Panc1 (cell line): ENCODE measurements at regions not wholly inside any gene's neighbourhood (a gene's known extent, or its start where the extent isn't known, plus 50 kb on each side); places are given as distances from the start of the nearest gene placed in this dataset.

Experiments used
- ATAC-seq: fragments of 200-7000 bp; cut with Tn5 transposase; 2 replicates; pipeline ENCODE4 v1.9.1; 2020; ENCODE audit warnings: mild to moderate bottlenecking, moderate library complexity
- BruUV-seq: library from RNA; stranded (reverse); fragments of 400-500 nt; replicated peaks from 2 replicates; lab custom pipeline; 2021; lab: Mats Ljungman, UMichigan
- CTCF ChIA-PET: fragments of 300-600 bp; sonication (Branson Sonifier 250); formaldehyde crosslinking; loops from one replicate; lab custom pipeline; 2022; ENCODE audit warnings: antibody characterized with exemption; lab: Charles Lee
- POLR2A ChIA-PET: fragments of 300-600 bp; sonication (Branson Sonifier 250); formaldehyde crosslinking; loops from one replicate; lab custom pipeline; 2022; ENCODE audit warnings: antibody characterized with exemption; lab: Charles Lee
- DNase-seq: peaks from one replicate; pipeline ENCODE4 v3.0.0-alpha.2; 2010; ENCODE audit warnings: low read depth, low spot score
- H3K27ac ChIP-seq: 2 replicates; pipeline ENCODE4 v1.5.1; 2011; ENCODE audit warnings: mild to moderate bottlenecking, low read length, inconsistent platforms
- H3K27me3 ChIP-seq: fragments of 200-500 bp; sonication (Bioruptor generic); 2 replicates; pipeline ENCODE4 v1.6.0; 2014; ENCODE audit warnings: low read length, inconsistent platforms; ENCODE audit not compliant: control insufficient read depth, insufficient read depth
- H3K36me3 ChIP-seq: fragments of 200-500 bp; sonication (Bioruptor generic); 2 replicates; pipeline ENCODE4 v1.5.1; 2014; ENCODE audit warnings: inconsistent platforms, mild to moderate bottlenecking, low read length, moderate library complexity; ENCODE audit not compliant: control insufficient read depth, insufficient read depth
- H3K4me1 ChIP-seq: 2 replicates; pipeline ENCODE4 v1.5.1; 2011; ENCODE audit warnings: inconsistent platforms, mild to moderate bottlenecking, low read length, moderate library complexity; ENCODE audit not compliant: control insufficient read depth, insufficient read depth
- H3K4me3 ChIP-seq, 2 experiments: 2 replicates each; pipeline ENCODE4 v1.5.1; 2011 to 2012; ENCODE audit warnings: low read depth in 2 of 2, low read length in 2 of 2, mild to moderate bottlenecking in 2 of 2, inconsistent platforms in 1 of 2, moderate library complexity in 1 of 2
- H3K9me3 ChIP-seq: fragments of 200-500 bp; sonication (Bioruptor generic); 2 replicates; pipeline ENCODE4 v1.5.1; 2014; ENCODE audit warnings: low read depth, mild to moderate bottlenecking, inconsistent platforms, low read length, moderate library complexity; ENCODE audit not compliant: control insufficient read depth, insufficient read depth
- POLR2AphosphoS5 ChIP-seq: IDR thresholded peaks from 2 replicates; pipeline ENCODE4 v1.6.1; 2012; ENCODE audit warnings: mild to moderate bottlenecking, low read depth, low read length, moderate library complexity
- SIN3A ChIP-seq: IDR thresholded peaks from 2 replicates; pipeline ENCODE4 v1.6.1; 2012; ENCODE audit warnings: low read depth, mild to moderate bottlenecking, low read length, moderate library complexity, borderline replicate concordance; ENCODE audit not compliant: insufficient read depth
- TCF7L2 ChIP-seq: IDR thresholded peaks from 2 replicates; pipeline ENCODE4 v1.6.1; 2011; ENCODE audit warnings: mild to moderate bottlenecking, low read depth, low read length, inconsistent platforms
- in situ Hi-C: cut with HindIII; loops from 2 replicates; pipeline ENCODE4 v1.10.0; 2016; ENCODE audit warnings: low sequenced_read_pairs, low pct_unique_long_range_greater_than_20kb
- intact Hi-C: fragments of 100-400 bp; cut with micrococcal nuclease; formaldehyde crosslinking; loops from one replicate; pipeline ENCODE4 v1.10.0; 2022; ENCODE audit not compliant: unreplicated experiment
- TF ChIP-seq, protein P1 (sequence below): fragments of 450-650 bp; IDR thresholded peaks from 2 replicates; pipeline ENCODE4 v1.5.1; 2017; ENCODE audit warnings: mild to moderate bottlenecking
- TF ChIP-seq, protein P2 (sequence below), 2 experiments: IDR thresholded peaks; 2 replicates each; pipeline ENCODE4 v1.6.1; 2011 to 2012; ENCODE audit warnings: low read depth in 2 of 2, control low read depth in 1 of 2, low read length in 1 of 2, mild to moderate bottlenecking in 1 of 2, moderate library complexity in 1 of 2; ENCODE audit not compliant: insufficient read depth in 1 of 2

DNA sequence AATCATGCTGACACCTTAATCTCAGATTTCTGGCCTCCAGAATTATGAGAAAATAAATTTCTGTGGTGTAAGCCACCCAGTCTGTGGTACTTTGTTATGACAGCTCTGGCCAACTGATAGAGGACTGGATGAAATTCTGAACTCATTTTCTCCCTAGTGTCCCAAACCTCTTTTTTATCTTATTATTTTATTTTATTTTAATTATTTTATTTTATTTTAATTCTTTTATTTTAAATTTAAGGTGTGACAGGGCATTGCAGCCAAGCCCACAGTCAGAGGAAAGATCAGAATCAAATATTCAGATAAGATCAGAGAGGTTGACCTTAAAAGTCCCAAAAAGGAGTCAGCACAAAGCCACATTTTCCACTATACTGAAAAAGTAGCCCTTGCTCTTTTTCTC lies 228.1 kb downstream of the TFEC start:
- CTCF ChIA-PET: no interaction called here

DNA sequence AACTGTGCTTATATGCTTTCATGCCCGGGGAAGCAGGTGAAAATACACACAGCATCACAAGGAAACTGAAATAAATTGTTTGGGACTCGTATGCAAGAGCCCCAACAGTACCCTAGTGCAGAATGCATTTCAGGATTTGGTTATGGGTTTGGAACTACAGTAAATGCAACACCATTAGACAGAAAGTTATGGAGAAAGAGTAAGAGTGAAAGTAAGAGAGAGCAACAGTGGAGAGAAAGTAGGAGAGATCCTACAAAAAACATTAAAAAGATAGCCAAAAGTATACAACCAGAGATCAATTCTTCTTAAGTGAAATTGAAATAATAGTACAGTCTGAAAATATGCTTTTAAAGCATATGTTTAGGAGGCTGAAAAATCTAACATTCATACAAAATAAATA lies 231.1 kb downstream of the TFEC start:
- POLR2A ChIA-PET: no interaction called here
- BruUV-seq: no TSS peak
- CTCF ChIA-PET: no interaction called here
- DNase-seq (no peak), ATAC-seq (no peak)
- Histone ChIP-seq H3K27ac (no peak overlapping the region), H3K27me3 (no peaks in the 10 kb centered on the region; the same call in 1 of the 2 replicates), H3K4me3 (no peak overlapping the region), H3K36me3 (no peaks in the 10 kb centered on the region), H3K9me3 (no peaks in the 10 kb centered on the region), H3K4me1 (no peaks in the 10 kb centered on the region)
- in situ Hi-C loops: no loop called here
- TF ChIP-seq, protein P1, sequence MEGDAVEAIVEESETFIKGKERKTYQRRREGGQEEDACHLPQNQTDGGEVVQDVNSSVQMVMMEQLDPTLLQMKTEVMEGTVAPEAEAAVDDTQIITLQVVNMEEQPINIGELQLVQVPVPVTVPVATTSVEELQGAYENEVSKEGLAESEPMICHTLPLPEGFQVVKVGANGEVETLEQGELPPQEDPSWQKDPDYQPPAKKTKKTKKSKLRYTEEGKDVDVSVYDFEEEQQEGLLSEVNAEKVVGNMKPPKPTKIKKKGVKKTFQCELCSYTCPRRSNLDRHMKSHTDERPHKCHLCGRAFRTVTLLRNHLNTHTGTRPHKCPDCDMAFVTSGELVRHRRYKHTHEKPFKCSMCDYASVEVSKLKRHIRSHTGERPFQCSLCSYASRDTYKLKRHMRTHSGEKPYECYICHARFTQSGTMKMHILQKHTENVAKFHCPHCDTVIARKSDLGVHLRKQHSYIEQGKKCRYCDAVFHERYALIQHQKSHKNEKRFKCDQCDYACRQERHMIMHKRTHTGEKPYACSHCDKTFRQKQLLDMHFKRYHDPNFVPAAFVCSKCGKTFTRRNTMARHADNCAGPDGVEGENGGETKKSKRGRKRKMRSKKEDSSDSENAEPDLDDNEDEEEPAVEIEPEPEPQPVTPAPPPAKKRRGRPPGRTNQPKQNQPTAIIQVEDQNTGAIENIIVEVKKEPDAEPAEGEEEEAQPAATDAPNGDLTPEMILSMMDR: no peak
- no peak for TF ChIP-seq TCF7L2
- TF ChIP-seq POLR2AphosphoS5: no peak
- TF ChIP-seq, protein P2, sequence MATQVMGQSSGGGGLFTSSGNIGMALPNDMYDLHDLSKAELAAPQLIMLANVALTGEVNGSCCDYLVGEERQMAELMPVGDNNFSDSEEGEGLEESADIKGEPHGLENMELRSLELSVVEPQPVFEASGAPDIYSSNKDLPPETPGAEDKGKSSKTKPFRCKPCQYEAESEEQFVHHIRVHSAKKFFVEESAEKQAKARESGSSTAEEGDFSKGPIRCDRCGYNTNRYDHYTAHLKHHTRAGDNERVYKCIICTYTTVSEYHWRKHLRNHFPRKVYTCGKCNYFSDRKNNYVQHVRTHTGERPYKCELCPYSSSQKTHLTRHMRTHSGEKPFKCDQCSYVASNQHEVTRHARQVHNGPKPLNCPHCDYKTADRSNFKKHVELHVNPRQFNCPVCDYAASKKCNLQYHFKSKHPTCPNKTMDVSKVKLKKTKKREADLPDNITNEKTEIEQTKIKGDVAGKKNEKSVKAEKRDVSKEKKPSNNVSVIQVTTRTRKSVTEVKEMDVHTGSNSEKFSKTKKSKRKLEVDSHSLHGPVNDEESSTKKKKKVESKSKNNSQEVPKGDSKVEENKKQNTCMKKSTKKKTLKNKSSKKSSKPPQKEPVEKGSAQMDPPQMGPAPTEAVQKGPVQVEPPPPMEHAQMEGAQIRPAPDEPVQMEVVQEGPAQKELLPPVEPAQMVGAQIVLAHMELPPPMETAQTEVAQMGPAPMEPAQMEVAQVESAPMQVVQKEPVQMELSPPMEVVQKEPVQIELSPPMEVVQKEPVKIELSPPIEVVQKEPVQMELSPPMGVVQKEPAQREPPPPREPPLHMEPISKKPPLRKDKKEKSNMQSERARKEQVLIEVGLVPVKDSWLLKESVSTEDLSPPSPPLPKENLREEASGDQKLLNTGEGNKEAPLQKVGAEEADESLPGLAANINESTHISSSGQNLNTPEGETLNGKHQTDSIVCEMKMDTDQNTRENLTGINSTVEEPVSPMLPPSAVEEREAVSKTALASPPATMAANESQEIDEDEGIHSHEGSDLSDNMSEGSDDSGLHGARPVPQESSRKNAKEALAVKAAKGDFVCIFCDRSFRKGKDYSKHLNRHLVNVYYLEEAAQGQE (IDR thresholded peaks at IDR 0.05; ENCODE audit: insufficient read depth in 1 of 2, low read depth in 2 of 2, low read length in 1 of 2): no peak
- no peak for TF ChIP-seq SIN3A
- intact Hi-C loops: no loop called here

More for the DNA sequence above, 228.1 kb downstream of the TFEC start:
- intact Hi-C loops: no loop called here
- no peak for ATAC-seq
- no peak for DNase-seq
- in situ Hi-C loops: no loop called here
- Histone ChIP-seq H3K4me3 (no peak overlapping the region), H3K27ac (no peak overlapping the region), H3K36me3 (no peaks in the 10 kb centered on the region), H3K4me1 (no peaks in the 10 kb centered on the region), H3K27me3 (no peaks in the 10 kb centered on the region; the same call in 1 of the 2 replicates), H3K9me3 (no peaks in the 10 kb centered on the region)
- BruUV-seq: no TSS peak
- TF ChIP-seq SIN3A: no peak
- POLR2A ChIA-PET: no interaction called here

DNA sequence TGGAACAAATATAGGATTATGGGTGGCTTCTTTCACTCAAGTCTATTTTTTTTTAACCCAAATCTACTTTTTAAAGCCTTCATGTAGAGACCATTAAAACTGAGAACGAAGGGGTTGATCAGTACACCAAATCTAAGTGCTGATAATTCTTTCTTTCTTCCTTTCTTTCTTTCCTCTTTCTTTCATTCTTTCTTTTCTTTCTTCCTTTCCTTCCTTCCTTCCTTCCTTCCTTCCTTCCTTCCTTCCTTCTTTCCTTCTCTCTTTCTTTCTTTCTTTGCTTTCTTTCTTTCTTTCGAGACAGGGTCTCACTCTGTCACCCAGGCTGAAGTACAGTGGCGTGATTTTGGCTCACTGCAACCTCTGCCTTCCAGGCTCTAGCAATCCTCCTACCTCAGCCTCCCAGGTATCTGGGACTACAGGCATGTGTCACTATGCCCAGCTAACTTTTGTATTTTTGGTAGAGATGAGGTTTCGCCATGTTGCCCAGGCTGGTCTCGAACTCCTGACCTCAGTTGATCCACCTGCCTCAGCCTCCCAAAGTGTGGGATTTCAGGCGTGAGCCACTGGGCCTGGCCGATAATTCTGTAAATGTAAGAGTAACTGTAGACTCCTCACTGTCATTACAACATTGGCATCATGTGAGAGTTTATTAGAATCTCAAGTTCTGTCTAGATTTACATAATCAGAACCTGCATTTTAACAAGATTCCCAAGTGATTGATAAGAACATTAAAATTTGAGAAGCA lies 236.4 kb downstream of the TFEC start:
- BruUV-seq: no TSS peak
- no peak for ATAC-seq
- Histone ChIP-seq H3K4me3 (no peak overlapping the region), H3K27me3 (no peaks in the 10 kb centered on the region; the same call in 1 of the 2 replicates), H3K27ac (no peak overlapping the region), H3K36me3 (no peaks in the 10 kb centered on the region), H3K9me3 (no peaks in the 10 kb centered on the region), H3K4me1 (no peaks in the 10 kb centered on the region)
- in situ Hi-C loops: no loop called here
- intact Hi-C loops: no loop called here
- DNase-seq: no peak
- CTCF ChIA-PET: no interaction called here
- TF ChIP-seq SIN3A: no peak
- TF ChIP-seq, protein P2 (IDR thresholded peaks at IDR 0.05; ENCODE audit: insufficient read depth in 1 of 2, low read depth in 2 of 2, low read length in 1 of 2): no peak
- TF ChIP-seq, protein P1: no peak
- TF ChIP-seq TCF7L2: no peak
- no peak for TF ChIP-seq POLR2AphosphoS5
- POLR2A ChIA-PET: no interaction called here
